Activated T-cell treated with anti-CD3 and anti-CD28 coated beads, Interleukin-2, amount 50 U/mL, for 4 hours (primary cell): ENCODE measurements at regions not wholly inside any gene's neighbourhood (a gene's known extent, or its start where the extent isn't known, plus 50 kb on each side); places are given as distances from the start of the nearest gene placed in this dataset.

Experiments used
- ATAC-seq, 2 donors: fragments of 200-7000 bp; cut with Tn5 transposase; one replicate each; pipeline ENCODE4 v1.10.0; 2021
- DNase-seq: peaks from one replicate; pipeline ENCODE4 v3.0.0-alpha.2; 2020
- H3K27me3 Mint-ChIP-seq: one replicate; pipeline ENCODE4 v1.8.0; 2021; ENCODE audit warnings: low read depth, mixed read lengths
- H3K36me3 Mint-ChIP-seq: one replicate; pipeline ENCODE4 v1.8.0; 2022; ENCODE audit warnings: mixed read lengths; ENCODE audit not compliant: insufficient read depth
- H3K4me1 Mint-ChIP-seq: one replicate; pipeline ENCODE4 v1.8.0; 2021; ENCODE audit warnings: low read depth, mixed read lengths
- H3K4me3 Mint-ChIP-seq: one replicate; pipeline ENCODE4 v1.8.0; 2021; ENCODE audit warnings: mild to moderate bottlenecking, moderate library complexity, mixed read lengths
- H3K9me3 Mint-ChIP-seq: one replicate; pipeline ENCODE4 v1.8.0; 2021; ENCODE audit warnings: mixed read lengths

GRCh38 chr21:27209546-27209945 lies 242.7 kb upstream of the ADAMTS5 start:
- peaks cover 9% of the 10 kb centered on the region for H3K9me3 Mint-ChIP-seq
- no peak for ATAC-seq
- DNase-seq, result no peak

GRCh38 chr21:27206368-27206982 lies 239.6 kb upstream of the ADAMTS5 start:
- no peaks in the 10 kb centered on the region for H3K27me3 Mint-ChIP-seq
- DNase-seq, result no peak
- H3K36me3 Mint-ChIP-seq, result no peaks in the 10 kb centered on the region
- no peaks in the 10 kb centered on the region for H3K4me1 Mint-ChIP-seq
- no peak for ATAC-seq
- H3K4me3 Mint-ChIP-seq, result no peak overlapping the region
- peaks cover 11% of the 10 kb centered on the region for H3K9me3 Mint-ChIP-seq

More at GRCh38 chr21:27209546-27209945, 242.7 kb upstream of the ADAMTS5 start:
- H3K27me3 Mint-ChIP-seq, result no peaks in the 10 kb centered on the region
- no peak overlapping the region for H3K4me3 Mint-ChIP-seq
- H3K4me1 Mint-ChIP-seq, result no peaks in the 10 kb centered on the region
- no peaks in the 10 kb centered on the region for H3K36me3 Mint-ChIP-seq

GRCh38 chr21:27202301-27202700 lies 235.4 kb upstream of the ADAMTS5 start:
- Mint-ChIP-seq H3K27me3 (no peaks in the 10 kb centered on the region), H3K4me1 (no peaks in the 10 kb centered on the region), H3K9me3 (peaks cover 13% of the 10 kb centered on the region), H3K4me3 (no peak overlapping the region), H3K36me3 (no peaks in the 10 kb centered on the region)
- DNase-seq (no peak), ATAC-seq (no peak)

- Mint-ChIP-seq H3K27me3 (no peaks in the 10 kb centered on the region), H3K4me1 (no peaks in the 10 kb centered on the region), H3K36me3 (no peaks in the 10 kb centered on the region), H3K4me3 (no peak overlapping the region), H3K9me3 (peaks cover 13% of the 10 kb centered on the region)
- DNase-seq (no peak), ATAC-seq (no peak)
Observed at GRCh38 chr21:27201197-27201596, 234.3 kb upstream of the ADAMTS5 start.

- Mint-ChIP-seq H3K4me1 (no peaks in the 10 kb centered on the region), H3K27me3 (no peaks in the 10 kb centered on the region), H3K9me3 (peaks cover 11% of the 10 kb centered on the region), H3K36me3 (no peaks in the 10 kb centered on the region), H3K4me3 (no peak overlapping the region)
- no peak for DNase-seq
- no peak for ATAC-seq
Observed at GRCh38 chr21:27196651-27197050, 229.8 kb upstream of the ADAMTS5 start.

GRCh38 chr21:27192281-27192949 lies 225.5 kb upstream of the ADAMTS5 start:
- Mint-ChIP-seq H3K4me1 (no peaks in the 10 kb centered on the region), H3K36me3 (no peaks in the 10 kb centered on the region), H3K9me3 (peaks cover 11% of the 10 kb centered on the region), H3K27me3 (no peaks in the 10 kb centered on the region), H3K4me3 (no peak overlapping the region)
- ATAC-seq (no peak), DNase-seq (no peak)

GRCh38 chr21:27190601-27191000 lies 223.7 kb upstream of the ADAMTS5 start:
- H3K9me3 Mint-ChIP-seq, result peaks cover 12% of the 10 kb centered on the region
- DNase-seq, result no peak
- H3K4me3 Mint-ChIP-seq, result no peak overlapping the region
- H3K27me3 Mint-ChIP-seq, result no peaks in the 10 kb centered on the region
- no peak for ATAC-seq
- no peaks in the 10 kb centered on the region for H3K36me3 Mint-ChIP-seq
- H3K4me1 Mint-ChIP-seq, result no peaks in the 10 kb centered on the region

- H3K36me3 Mint-ChIP-seq, result no peaks in the 10 kb centered on the region
- no peaks in the 10 kb centered on the region for H3K4me1 Mint-ChIP-seq
- DNase-seq, result no peak
- no peak for ATAC-seq
- H3K9me3 Mint-ChIP-seq, result peaks cover 9% of the 10 kb centered on the region
- H3K27me3 Mint-ChIP-seq, result no peaks in the 10 kb centered on the region
- no peak overlapping the region for H3K4me3 Mint-ChIP-seq
Observed at GRCh38 chr21:27189870-27190269, 223.0 kb upstream of the ADAMTS5 start.

GRCh38 chr21:27173053-27173452 lies 206.2 kb upstream of the ADAMTS5 start:
- DNase-seq, result no peak
- no peak for ATAC-seq
- peaks cover 4% of the 10 kb centered on the region for H3K9me3 Mint-ChIP-seq
- H3K36me3 Mint-ChIP-seq, result no peaks in the 10 kb centered on the region
- H3K4me1 Mint-ChIP-seq, result no peaks in the 10 kb centered on the region
- no peak overlapping the region for H3K4me3 Mint-ChIP-seq
- H3K27me3 Mint-ChIP-seq, result no peaks in the 10 kb centered on the region

- Mint-ChIP-seq H3K36me3 (no peaks in the 10 kb centered on the region), H3K9me3 (peaks cover 4% of the 10 kb centered on the region), H3K4me1 (no peaks in the 10 kb centered on the region), H3K4me3 (no peak overlapping the region), H3K27me3 (no peaks in the 10 kb centered on the region)
- ATAC-seq, result no peak
- DNase-seq, result no peak
Observed at GRCh38 chr21:27171707-27172106, 204.8 kb upstream of the ADAMTS5 start.

GRCh38 chr21:27168084-27168483 lies 201.2 kb upstream of the ADAMTS5 start:
- Mint-ChIP-seq H3K4me1 (no peaks in the 10 kb centered on the region), H3K36me3 (no peaks in the 10 kb centered on the region), H3K4me3 (no peak overlapping the region), H3K27me3 (no peaks in the 10 kb centered on the region), H3K9me3 (no peaks in the 10 kb centered on the region)
- ATAC-seq, result no peak
- DNase-seq, result no peak

GRCh38 chr21:27164208-27165177 lies 197.6 kb upstream of the ADAMTS5 start:
- Mint-ChIP-seq H3K4me1 (no peaks in the 10 kb centered on the region), H3K36me3 (no peaks in the 10 kb centered on the region), H3K4me3 (no peak overlapping the region), H3K9me3 (no peaks in the 10 kb centered on the region), H3K27me3 (no peaks in the 10 kb centered on the region)
- DNase-seq (no peak), ATAC-seq (no peak)

- no peak overlapping the region for H3K4me3 Mint-ChIP-seq
- no peaks in the 10 kb centered on the region for H3K4me1 Mint-ChIP-seq
- no peaks in the 10 kb centered on the region for H3K36me3 Mint-ChIP-seq
- no peaks in the 10 kb centered on the region for H3K27me3 Mint-ChIP-seq
- H3K9me3 Mint-ChIP-seq, result peaks cover 4% of the 10 kb centered on the region
- ATAC-seq, result no peak
- no peak for DNase-seq
Observed at GRCh38 chr21:27158967-27159366, 192.1 kb upstream of the ADAMTS5 start.

- DNase-seq, result no peak
- no peak for ATAC-seq
- Mint-ChIP-seq H3K27me3 (no peaks in the 10 kb centered on the region), H3K9me3 (peaks cover 4% of the 10 kb centered on the region), H3K4me1 (no peaks in the 10 kb centered on the region), H3K4me3 (no peak overlapping the region), H3K36me3 (no peaks in the 10 kb centered on the region)
Observed at GRCh38 chr21:27157097-27157496, 190.2 kb upstream of the ADAMTS5 start.
